Trophoblast cell (in vitro differentiated cells and primary cell): ENCODE measurements at regions not wholly inside any gene's neighbourhood (a gene's known extent, or its start where the extent isn't known, plus 50 kb on each side); places are given as distances from the start of the nearest gene placed in this dataset.
A peak's percentile ranks its signal among the peaks of the same experiment; 100 is the strongest.

ENCODE experiments used
- DNase-seq, 2 donors: peaks; one replicate each; pipeline ENCODE4 v3.0.0-alpha.2; 2016
- H2AFZ ChIP-seq: 2 replicates; pipeline ENCODE4 v1.6.1; 2013; ENCODE audit warnings: low read length, moderate library complexity, mild to moderate bottlenecking; ENCODE audit not compliant: insufficient read depth, poor library complexity
- H2AK5ac ChIP-seq: 2 replicates; pipeline ENCODE4 v1.6.1; 2013; ENCODE audit warnings: mild to moderate bottlenecking, low read length
- H2BK120ac ChIP-seq: 2 replicates; pipeline ENCODE4 v1.6.1; 2013; ENCODE audit warnings: low read length, mild to moderate bottlenecking, moderate library complexity; ENCODE audit not compliant: insufficient read depth, poor library complexity
- H2BK12ac ChIP-seq: 2 replicates; pipeline ENCODE4 v1.6.1; 2013; ENCODE audit warnings: mild to moderate bottlenecking, low read length, moderate library complexity
- H2BK5ac ChIP-seq: 2 replicates; pipeline ENCODE4 v1.6.1; 2013; ENCODE audit warnings: low read length, low read depth, moderate library complexity, mild to moderate bottlenecking; ENCODE audit not compliant: poor library complexity
- H3K14ac ChIP-seq: 2 replicates; pipeline ENCODE4 v1.6.1; 2013; ENCODE audit warnings: mild to moderate bottlenecking, low read length
- H3K18ac ChIP-seq: 2 replicates; pipeline ENCODE4 v1.6.1; 2013; ENCODE audit warnings: mild to moderate bottlenecking, low read length
- H3K23ac ChIP-seq: 2 replicates; pipeline ENCODE4 v1.6.1; 2013; ENCODE audit warnings: low read length
- H3K27ac ChIP-seq: 2 replicates; pipeline ENCODE4 v1.5.1; 2013; ENCODE audit warnings: low read depth, mild to moderate bottlenecking, inconsistent platforms, low read length, moderate library complexity
- H3K27me3 ChIP-seq: 2 replicates; pipeline ENCODE4 v1.6.1; 2013; ENCODE audit warnings: inconsistent platforms, mild to moderate bottlenecking, low read length, moderate library complexity; ENCODE audit not compliant: insufficient read depth
- H3K36me3 ChIP-seq, 2 experiments: 1 replicate in 1 of 2; 2 replicates in 1 of 2; pipeline ENCODE4 v1.6.1; 2013; ENCODE audit warnings: low read length in 2 of 2, mild to moderate bottlenecking in 2 of 2, moderate library complexity in 1 of 2; ENCODE audit not compliant: insufficient read depth in 2 of 2, control insufficient read depth in 1 of 2
- H3K4ac ChIP-seq: 2 replicates; pipeline ENCODE4 v1.6.1; 2013; ENCODE audit warnings: low read depth, mild to moderate bottlenecking, low read length, moderate library complexity
- H3K4me1 ChIP-seq, 2 experiments: 1 replicate in 1 of 2; 2 replicates in 1 of 2; pipeline ENCODE4 v1.6.1; 2013; ENCODE audit warnings: low read length in 2 of 2, mild to moderate bottlenecking in 2 of 2, moderate library complexity in 1 of 2; ENCODE audit not compliant: insufficient read depth in 2 of 2, control insufficient read depth in 1 of 2
- H3K4me2 ChIP-seq: 2 replicates; pipeline ENCODE4 v1.6.1; 2013; ENCODE audit warnings: inconsistent platforms, mild to moderate bottlenecking, low read length, moderate library complexity
- H3K4me3 ChIP-seq: 2 replicates; pipeline ENCODE4 v1.5.1; 2013; ENCODE audit warnings: mild to moderate bottlenecking, low read depth, low read length, inconsistent platforms
- H3K79me1 ChIP-seq: one replicate; pipeline ENCODE4 v1.6.1; 2013; ENCODE audit warnings: low read length
- H3K79me2 ChIP-seq: 2 replicates; pipeline ENCODE4 v1.6.1; 2013; ENCODE audit warnings: low read length, mild to moderate bottlenecking; ENCODE audit not compliant: control insufficient read depth, insufficient read depth, poor library complexity
- H3K9ac ChIP-seq: 2 replicates; pipeline ENCODE4 v1.6.1; 2013; ENCODE audit warnings: mild to moderate bottlenecking, low read length
- H3K9me3 ChIP-seq: 2 replicates; pipeline ENCODE4 v1.6.1; 2013; ENCODE audit warnings: low read depth, mild to moderate bottlenecking, control low read depth, inconsistent platforms, low read length; ENCODE audit not compliant: insufficient read depth
- H4K12ac ChIP-seq: 2 replicates; pipeline ENCODE4 v1.6.1; 2013; ENCODE audit warnings: low read depth, mild to moderate bottlenecking, low read length, moderate library complexity
- H4K8ac ChIP-seq: 2 replicates; pipeline ENCODE4 v1.6.1; 2013; ENCODE audit warnings: low read depth, mild to moderate bottlenecking, low read length, moderate library complexity
- H4K91ac ChIP-seq: one replicate; pipeline ENCODE4 v1.6.1; 2013; ENCODE audit warnings: low read depth, mild to moderate bottlenecking, low read length, moderate library complexity
- WGBS: extraction: QIAGEN DNeasy Blood & Tissue Kit; methylation state at CpG from one replicate; pipeline ENCODE4 v1.1.7; 2013; ENCODE audit warnings: missing lambda C conversion rate; ENCODE audit not compliant: insufficient read length, insufficient coverage; ENCODE audit errors: extremely low coverage; 5-methylcytosine and 5-hydroxymethylcytosine counted together

DNA sequence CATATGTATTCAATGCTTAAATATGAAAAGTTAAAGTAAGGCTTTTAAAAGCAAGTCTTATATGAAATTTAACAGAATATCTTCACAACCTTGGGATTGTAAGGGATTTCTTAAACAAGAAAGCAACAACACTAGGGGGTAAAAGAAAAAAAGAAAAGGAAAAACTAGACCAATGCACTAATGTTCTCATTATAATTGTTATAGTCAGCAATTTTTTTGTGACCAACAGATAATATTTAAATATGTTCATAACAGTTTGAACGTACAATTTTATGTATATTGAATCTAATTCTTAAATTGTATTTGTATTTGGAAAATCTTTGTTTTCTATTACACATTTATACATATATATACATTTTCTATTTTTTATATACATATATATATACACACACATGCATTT is 1397.8 kb upstream of the ADGRB3 start:
- H2BK5ac ChIP-seq = no peak overlapping the region
- H3K4me3 ChIP-seq = no peak overlapping the region
- H4K12ac ChIP-seq = no peak overlapping the region
- no peak overlapping the region for H4K91ac ChIP-seq
- H2AK5ac ChIP-seq = no peak overlapping the region
- H3K27ac ChIP-seq = no peak overlapping the region
- H3K79me1 ChIP-seq = no peaks in the 10 kb centered on the region
- H3K4me2 ChIP-seq = no peak overlapping the region
- H3K79me2 ChIP-seq = no peaks in the 10 kb centered on the region
- H3K9ac ChIP-seq = no peak overlapping the region
- no peak overlapping the region for H3K14ac ChIP-seq
- H2AFZ ChIP-seq = no peak overlapping the region
- H3K27me3 ChIP-seq = no peaks in the 10 kb centered on the region
- no peaks in the 10 kb centered on the region for H3K36me3 ChIP-seq
- no peak overlapping the region for H2BK120ac ChIP-seq
- no peak overlapping the region for H3K4ac ChIP-seq
- no peak overlapping the region for H3K18ac ChIP-seq
- no peak overlapping the region for H4K8ac ChIP-seq
- DNase-seq = no peak
- no CpG with 5 or more reads among the region's 1 CpG for WGBS
- peaks cover 2% of the 10 kb centered on the region for H3K9me3 ChIP-seq
- no peaks in the 10 kb centered on the region for H3K4me1 ChIP-seq
- no peak overlapping the region for H3K23ac ChIP-seq
- no peak overlapping the region for H2BK12ac ChIP-seq

- Histone ChIP-seq H3K27ac (no peak overlapping the region), H2BK5ac (no peak overlapping the region), H4K12ac (no peak overlapping the region), H3K23ac (no peak overlapping the region), H3K36me3 (no peaks in the 10 kb centered on the region), H3K14ac (no peak overlapping the region), H4K91ac (no peak overlapping the region), H3K4me2 (no peak overlapping the region), H3K79me2 (no peaks in the 10 kb centered on the region), H4K8ac (no peak overlapping the region), H3K9me3 (no peaks in the 10 kb centered on the region), H3K27me3 (no peaks in the 10 kb centered on the region), H3K79me1 (no peaks in the 10 kb centered on the region), H3K9ac (no peak overlapping the region), H2AK5ac (no peak overlapping the region), H2AFZ (no peak overlapping the region), H3K18ac (no peak overlapping the region), H2BK120ac (no peak overlapping the region), H3K4ac (no peak overlapping the region), H3K4me3 (no peak overlapping the region), H3K4me1 (no peaks in the 10 kb centered on the region), H2BK12ac (no peak overlapping the region)
- no peak for DNase-seq
- WGBS = no CpG with 5 or more reads among the region's 1 CpG
Measured at GRCh38 chr6:67231092-67231491, 1404.0 kb upstream of the ADGRB3 start.

- Histone ChIP-seq H3K4me1 (no peaks in the 10 kb centered on the region), H3K79me1 (no peaks in the 10 kb centered on the region), H3K4me2 (no peak overlapping the region), H3K4ac (no peak overlapping the region), H3K18ac (no peak overlapping the region), H3K23ac (no peak overlapping the region), H4K91ac (no peak overlapping the region), H3K27ac (no peak overlapping the region), H2AFZ (no peak overlapping the region), H3K14ac (no peak overlapping the region), H2BK5ac (no peak overlapping the region), H3K9me3 (no peaks in the 10 kb centered on the region), H3K9ac (no peak overlapping the region), H3K4me3 (no peak overlapping the region), H2BK120ac (no peak overlapping the region), H3K36me3 (no peaks in the 10 kb centered on the region), H2AK5ac (no peak overlapping the region), H4K8ac (no peak overlapping the region), H3K27me3 (no peaks in the 10 kb centered on the region), H2BK12ac (no peak overlapping the region), H3K79me2 (no peaks in the 10 kb centered on the region), H4K12ac (no peak overlapping the region)
- no peak for DNase-seq
- WGBS = no CpG with 5 or more reads among the region's 1 CpG
Measured at GRCh38 chr6:67224989-67225388, 1410.1 kb upstream of the ADGRB3 start.

- Histone ChIP-seq H3K4ac (no peak overlapping the region), H3K79me2 (no peaks in the 10 kb centered on the region), H4K8ac (no peak overlapping the region), H3K9ac (no peak overlapping the region), H3K9me3 (no peaks in the 10 kb centered on the region), H3K27me3 (no peaks in the 10 kb centered on the region), H3K36me3 (no peaks in the 10 kb centered on the region), H3K18ac (no peak overlapping the region), H4K12ac (no peak overlapping the region), H3K79me1 (no peaks in the 10 kb centered on the region), H2AK5ac (no peak overlapping the region), H3K4me2 (no peak overlapping the region), H2BK5ac (no peak overlapping the region), H3K4me1 (no peaks in the 10 kb centered on the region), H2BK120ac (no peak overlapping the region), H2BK12ac (no peak overlapping the region), H3K23ac (no peak overlapping the region), H2AFZ (no peak overlapping the region), H3K14ac (no peak overlapping the region), H3K27ac (no peak overlapping the region), H3K4me3 (no peak overlapping the region), H4K91ac (no peak overlapping the region)
- no CpG with 5 or more reads among the region's 3 CpGs for WGBS
- peak in 1 of 2 donors; percentile 8 for DNase-seq
Measured at GRCh38 chr6:67221226-67221625, 1413.9 kb upstream of the ADGRB3 start.
